ENCODE measurements at regions not wholly inside any gene's neighbourhood (a gene's known extent, or its start where the extent isn't known, plus 50 kb on each side); places are given as distances from the start of the nearest gene placed in this dataset.

DNA sequence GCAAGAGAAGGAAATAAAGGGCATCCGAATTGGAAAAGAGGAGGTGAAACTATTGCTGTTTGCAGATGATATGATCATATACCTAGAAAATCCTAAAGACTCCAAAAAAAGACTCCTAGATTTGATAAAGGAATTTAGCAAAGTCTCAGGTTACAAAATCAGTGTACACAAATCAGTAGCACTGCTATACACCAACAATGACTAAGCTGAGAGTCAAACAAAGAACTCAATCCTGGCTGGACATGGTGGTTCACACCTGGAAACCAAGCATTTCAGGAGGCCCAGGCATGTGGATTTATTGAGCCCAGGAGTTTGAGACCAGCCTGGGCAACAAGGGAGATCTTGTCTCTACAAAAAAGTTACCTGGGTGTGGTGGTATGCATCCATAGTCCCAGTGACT is 188.7 kb upstream of the PLXNC1 start:
- TF ChIP-seq EP300 (IDR thresholded peaks at IDR 0.05) (no peak), POLR2A (IDR thresholded peaks at IDR 0.05) (no peak)
- TF ChIP-seq, protein P1, sequence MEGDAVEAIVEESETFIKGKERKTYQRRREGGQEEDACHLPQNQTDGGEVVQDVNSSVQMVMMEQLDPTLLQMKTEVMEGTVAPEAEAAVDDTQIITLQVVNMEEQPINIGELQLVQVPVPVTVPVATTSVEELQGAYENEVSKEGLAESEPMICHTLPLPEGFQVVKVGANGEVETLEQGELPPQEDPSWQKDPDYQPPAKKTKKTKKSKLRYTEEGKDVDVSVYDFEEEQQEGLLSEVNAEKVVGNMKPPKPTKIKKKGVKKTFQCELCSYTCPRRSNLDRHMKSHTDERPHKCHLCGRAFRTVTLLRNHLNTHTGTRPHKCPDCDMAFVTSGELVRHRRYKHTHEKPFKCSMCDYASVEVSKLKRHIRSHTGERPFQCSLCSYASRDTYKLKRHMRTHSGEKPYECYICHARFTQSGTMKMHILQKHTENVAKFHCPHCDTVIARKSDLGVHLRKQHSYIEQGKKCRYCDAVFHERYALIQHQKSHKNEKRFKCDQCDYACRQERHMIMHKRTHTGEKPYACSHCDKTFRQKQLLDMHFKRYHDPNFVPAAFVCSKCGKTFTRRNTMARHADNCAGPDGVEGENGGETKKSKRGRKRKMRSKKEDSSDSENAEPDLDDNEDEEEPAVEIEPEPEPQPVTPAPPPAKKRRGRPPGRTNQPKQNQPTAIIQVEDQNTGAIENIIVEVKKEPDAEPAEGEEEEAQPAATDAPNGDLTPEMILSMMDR (IDR thresholded peaks at IDR 0.05), result no peak
